D341Med (cell line): ENCODE measurements at regions not wholly inside any gene's neighbourhood (a gene's known extent, or its start where the extent isn't known, plus 50 kb on each side); places are given as distances from the start of the nearest gene placed in this dataset.
A peak's percentile ranks its signal among the peaks of the same experiment; 100 is the strongest.
"Not testable (repeated sequence)": the region's sequence is repeated elsewhere in the genome, so short reads cannot be mapped to it uniquely, and the experiment has no call there.

ENCODE experiments used
- DNase-seq: peaks from one replicate; pipeline ENCODE4 v3.0.0; 2012; ENCODE audit warnings: low spot score

DNA sequence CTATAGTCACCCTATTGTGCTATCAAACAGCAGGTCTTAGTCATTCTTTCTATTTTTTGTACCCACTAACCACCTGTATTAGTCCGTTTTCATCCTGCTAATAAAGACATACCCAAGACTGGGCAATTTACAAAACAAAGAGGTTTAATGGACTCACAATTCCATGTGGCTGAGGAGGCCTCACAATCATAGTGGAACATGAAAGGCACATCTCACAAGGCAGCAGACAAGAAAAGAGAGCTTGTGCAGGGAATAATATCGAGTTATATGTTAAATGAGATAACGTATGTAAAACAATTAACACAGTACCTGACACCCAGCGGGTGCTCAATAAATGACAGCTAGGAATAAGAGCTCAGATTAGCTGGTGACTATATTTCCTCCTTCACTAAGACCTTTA lies 88.1 kb upstream of the WDR44 start:
- DNase-seq: no peak

DNA sequence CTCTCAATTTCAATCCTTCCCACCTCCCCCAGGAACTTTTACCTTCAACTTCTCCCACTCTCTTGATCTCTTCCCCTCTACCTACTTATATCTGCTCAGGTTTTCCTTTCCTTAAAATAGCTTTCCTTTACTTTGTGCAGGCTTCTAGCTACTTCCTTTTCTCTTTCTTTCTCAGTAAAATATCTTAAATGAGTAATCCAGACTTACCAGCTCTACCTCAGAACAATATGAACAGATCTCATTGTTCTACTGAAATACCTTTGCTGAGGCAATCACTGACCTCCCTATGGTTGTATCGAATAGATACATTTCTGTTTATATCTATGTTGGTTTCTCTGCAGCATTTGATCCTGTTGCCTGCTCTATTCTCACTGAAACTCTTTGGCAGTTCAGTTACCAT lies 86.7 kb upstream of the WDR44 start:
- no peak for DNase-seq

DNA sequence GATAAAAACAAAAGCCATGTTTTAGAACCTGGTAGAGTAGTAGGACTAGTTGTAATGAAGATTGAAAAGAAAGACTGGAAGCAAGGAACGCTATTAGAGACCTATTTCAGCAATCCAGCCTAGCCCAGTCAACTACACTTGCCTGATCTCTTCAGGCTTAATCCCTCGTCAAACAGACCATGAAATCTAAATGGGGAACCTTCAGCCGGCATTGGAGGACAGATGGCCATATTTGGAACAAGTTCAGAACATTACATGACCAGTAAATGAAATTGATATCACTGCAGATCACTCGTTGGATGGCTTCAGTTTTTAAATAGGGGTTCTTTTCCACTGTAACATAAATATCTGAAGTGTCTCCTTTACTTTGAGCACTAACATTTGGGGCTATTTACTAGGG lies 84.8 kb upstream of the WDR44 start:
- DNase-seq: no peak

DNA sequence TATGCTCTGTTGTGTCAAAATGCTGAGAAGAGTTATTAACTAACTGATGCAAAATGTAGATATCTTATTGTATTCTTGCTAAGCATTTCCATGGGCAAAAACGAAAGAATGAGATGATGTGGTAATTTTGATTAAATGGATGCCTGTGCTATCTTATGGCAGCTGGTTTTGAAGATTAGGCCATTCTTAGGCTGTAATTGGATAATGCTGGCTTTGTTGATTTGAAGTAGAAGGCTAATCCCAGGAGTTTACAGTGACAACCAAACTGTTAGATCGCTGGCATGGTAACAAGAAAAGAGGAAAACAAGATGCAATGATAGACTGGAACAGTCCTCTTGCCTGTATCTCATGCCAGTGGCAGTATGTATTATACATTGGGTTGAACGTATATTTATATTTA lies 74.1 kb upstream of the WDR44 start:
- peak; percentile 38 for DNase-seq

DNA sequence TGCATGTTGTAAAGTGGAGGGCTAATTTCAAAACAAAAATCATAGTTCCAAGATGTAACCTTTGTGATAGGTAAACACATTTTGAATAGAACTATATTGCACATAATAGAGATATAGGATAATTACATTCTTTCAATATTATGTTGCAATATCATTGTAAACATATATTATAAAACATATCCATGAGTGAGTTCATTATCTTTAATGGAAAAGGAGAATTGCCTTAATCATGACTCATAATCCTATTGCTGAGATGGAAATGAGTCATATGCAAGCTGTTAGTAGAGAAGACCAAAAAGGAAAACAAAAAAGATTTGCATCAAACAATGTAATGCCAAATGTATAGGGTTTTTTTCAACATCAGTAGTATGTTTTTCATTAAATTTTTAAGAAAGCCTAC lies 73.7 kb upstream of the WDR44 start:
- DNase-seq: no peak

DNA sequence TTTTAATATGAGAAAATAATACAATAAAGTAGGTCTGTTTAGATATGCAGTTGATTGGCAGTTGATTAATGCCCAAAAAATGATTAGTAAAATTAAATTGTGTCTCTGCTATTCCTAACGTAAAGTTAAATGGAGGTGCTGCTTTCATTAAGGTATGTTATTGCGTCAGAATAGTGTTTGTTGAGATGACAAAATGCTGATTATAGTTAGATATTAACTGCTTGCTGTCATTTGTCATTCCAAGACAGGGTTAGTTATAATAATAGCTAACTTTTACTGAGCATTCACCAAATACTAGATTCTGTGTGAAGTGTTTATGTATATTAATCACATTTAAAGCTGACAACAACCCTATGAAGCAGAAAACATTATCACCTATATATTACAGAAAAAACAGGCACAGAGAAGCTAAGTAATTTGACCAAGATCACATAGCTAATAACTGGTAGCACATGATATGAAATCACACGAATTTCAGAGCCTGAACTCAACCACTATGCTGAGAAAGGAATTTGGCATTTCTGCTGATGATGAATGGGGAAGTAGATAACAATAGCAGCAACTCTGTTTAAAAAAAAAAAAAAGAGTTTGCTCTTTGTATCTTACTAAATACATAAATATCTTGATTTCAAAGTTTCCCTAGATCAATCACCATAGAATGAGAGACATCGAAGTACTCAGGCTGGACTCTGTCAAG lies 59.7 kb upstream of the WDR44 start:
- DNase-seq: no peak

DNA sequence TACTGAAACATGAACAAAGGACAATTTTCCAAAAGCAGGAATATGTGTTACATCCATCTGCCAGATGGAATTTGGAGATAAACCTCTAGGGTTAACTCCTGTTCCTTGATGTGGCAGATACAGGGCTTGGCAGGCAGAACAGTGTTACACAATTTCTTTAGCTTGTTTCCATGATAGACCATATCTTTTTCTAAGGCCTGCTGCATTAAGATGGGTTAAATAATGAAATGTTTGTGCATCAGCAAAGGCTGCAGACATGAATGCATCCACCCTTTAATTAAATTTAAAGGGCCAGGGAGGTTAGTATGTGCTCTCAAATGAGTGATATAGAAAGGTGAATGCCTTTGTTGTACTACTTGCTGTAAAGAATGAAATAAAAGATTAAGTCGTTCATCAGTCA lies 50.1 kb upstream of the WDR44 start:
- DNase-seq: not testable (repeated sequence)
